ENCODE measurements at regions not wholly inside any gene's neighbourhood (a gene's known extent, or its start where the extent isn't known, plus 50 kb on each side); places are given as distances from the start of the nearest gene placed in this dataset.

- WGBS (ENCODE audit: low lambda C conversion rate) = 2% methylated on average over 3 of the region's 3 CpGs
- no TSS peak for BruUV-seq (replicated peaks)
- ATAC-seq (no peak), DNase-seq (ENCODE audit: low spot score) (no peak), FAIRE-seq (no peak)
- in situ Hi-C loops (cut with HindIII; ENCODE audit: extremely low pct_ligation_motif_present, low pct_unique_long_range_greater_than_20kb) (no loop called here), intact Hi-C loops (cut with micrococcal nuclease; ENCODE audit: unreplicated experiment) (no loop called here)
- H3K36me3 ChIP-seq (replicated peaks in 1 of 2; ENCODE audit: control insufficient read depth in 1 of 2, insufficient read depth in 2 of 2, low read length in 2 of 2) = no peaks in the 10 kb centered on the region
- H3K9me3 ChIP-seq (ENCODE audit: low read length) = no peaks in the 10 kb centered on the region
- no peak overlapping the region for H3K4me2 ChIP-seq (ENCODE audit: low read depth, low read length)
- no peak overlapping the region for H3K27ac ChIP-seq (ENCODE audit: extremely low read length, insufficient read depth, low read length)
- ChIA-PET POLR2A (no interaction called here), CTCF (ENCODE audit: low intra/inter-chr PET ratio, low total read pairs) (no interaction called here)
- no peaks in the 10 kb centered on the region for H3K79me2 ChIP-seq (ENCODE audit: insufficient read depth, low read length)
- no peak overlapping the region for H3K4me3 ChIP-seq (replicated peaks in 1 of 3; ENCODE audit: insufficient read depth in 1 of 3, low read depth in 2 of 3, low read length in 3 of 3)
- H3K9ac ChIP-seq (ENCODE audit: insufficient read depth, low read depth, low read length) = no peak overlapping the region
- no peak overlapping the region for H2AFZ ChIP-seq (ENCODE audit: low read length)
- no peaks in the 10 kb centered on the region for H4K20me1 ChIP-seq (ENCODE audit: insufficient read depth, low read length)
- TF ChIP-seq POGK (CRISPR knock-in tag; conservative IDR thresholded peaks at IDR 0.05) = no peak
- TF ChIP-seq ZNF441 (CRISPR knock-in tag; IDR thresholded peaks at IDR 0.05; ENCODE audit: borderline replicate concordance) = no peak
- TF ChIP-seq ZNF713 (CRISPR knock-in tag; IDR thresholded peaks at IDR 0.05) = no peak
- TF ChIP-seq PRDM4 (CRISPR knock-in tag; IDR thresholded peaks at IDR 0.05; ENCODE audit: borderline replicate concordance) = no peak
- TF ChIP-seq HMG20A (CRISPR knock-in tag; IDR thresholded peaks at IDR 0.05; ENCODE audit: borderline replicate concordance) = no peak
- no peak for TF ChIP-seq KDM4B (CRISPR knock-in tag; IDR thresholded peaks at IDR 0.05)
- TF ChIP-seq PRDM10 (CRISPR knock-in tag; IDR thresholded peaks at IDR 0.05; ENCODE audit: low read depth) = no peak
- no peak for TF ChIP-seq ZBTB3 (CRISPR knock-in tag; IDR thresholded peaks at IDR 0.05; ENCODE audit: borderline replicate concordance, low read depth)
- no peak for TF ChIP-seq MEIS1 (CRISPR knock-in tag; IDR thresholded peaks at IDR 0.05; ENCODE audit: borderline replicate concordance)
- TF ChIP-seq TCF12 (IDR thresholded peaks at IDR 0.05) = no peak
- no peak for TF ChIP-seq TCF12 (CRISPR knock-in tag; IDR thresholded peaks at IDR 0.05)
- no peaks in the 10 kb centered on the region; a peak in 1 of 5 replicates for H3K27me3 ChIP-seq (ENCODE audit: control insufficient read depth in 1 of 2, insufficient read depth in 2 of 2, low read length in 2 of 2)
- no peaks in the 10 kb centered on the region for H3K4me1 ChIP-seq (ENCODE audit: insufficient read depth, low read length)
These were observed 72.4 kb upstream of the TAC1 start for GRCh38 chr7:97659363-97660045.

All from HepG2 (cell line).